Germinal center (tissue), 1 donor: ENCODE measurements at regions not wholly inside any gene's neighbourhood (a gene's known extent, or its start where the extent isn't known, plus 50 kb on each side); places are given as distances from the start of the nearest gene placed in this dataset.

Experiments
- DNase-seq: peaks from one replicate; pipeline ENCODE4 v3.0.0; 2012; ENCODE audit warnings: mixed read lengths, low spot score

DNA sequence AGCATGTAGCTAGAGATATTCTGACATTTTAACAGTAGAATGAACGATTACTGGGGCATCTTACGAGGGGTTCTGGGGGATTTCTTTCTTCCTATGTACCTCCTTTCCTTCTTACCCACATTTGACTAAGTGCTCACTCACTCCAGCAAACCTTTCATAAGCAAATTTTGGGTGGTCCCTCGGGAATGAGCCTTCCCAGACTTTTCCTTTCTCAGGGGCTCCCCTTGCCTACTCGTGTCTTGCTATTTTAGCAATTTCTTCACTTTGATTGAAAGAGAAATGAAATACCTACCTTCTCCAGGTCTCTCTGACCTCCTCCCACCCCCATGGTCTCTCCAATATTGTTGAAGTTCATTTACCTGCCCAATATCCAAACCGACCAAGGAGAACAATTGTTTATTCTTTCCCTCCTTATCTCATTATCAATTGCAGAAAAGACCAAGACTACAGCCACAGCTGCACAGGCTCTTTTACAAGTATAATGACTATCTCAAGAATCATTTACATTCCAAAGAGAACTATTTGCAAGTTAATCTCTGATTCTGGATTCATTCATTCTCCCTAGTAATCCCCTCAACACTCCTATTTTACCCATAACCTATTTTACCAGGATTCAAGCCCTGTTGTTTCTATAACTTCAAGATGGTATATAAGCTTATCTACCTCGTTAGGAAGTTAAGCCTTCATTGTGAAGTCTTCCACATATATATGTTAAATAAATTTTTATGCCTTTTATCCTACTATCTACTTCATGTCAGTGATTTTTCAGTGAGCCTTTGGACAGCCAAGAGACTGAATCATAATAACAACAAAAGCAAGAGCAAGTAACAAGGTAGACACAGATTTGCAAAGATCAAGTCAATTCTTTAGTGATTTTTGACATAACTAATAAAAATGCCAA is 480.6 kb downstream of the IPMK start:
- DNase-seq: no peak

DNA sequence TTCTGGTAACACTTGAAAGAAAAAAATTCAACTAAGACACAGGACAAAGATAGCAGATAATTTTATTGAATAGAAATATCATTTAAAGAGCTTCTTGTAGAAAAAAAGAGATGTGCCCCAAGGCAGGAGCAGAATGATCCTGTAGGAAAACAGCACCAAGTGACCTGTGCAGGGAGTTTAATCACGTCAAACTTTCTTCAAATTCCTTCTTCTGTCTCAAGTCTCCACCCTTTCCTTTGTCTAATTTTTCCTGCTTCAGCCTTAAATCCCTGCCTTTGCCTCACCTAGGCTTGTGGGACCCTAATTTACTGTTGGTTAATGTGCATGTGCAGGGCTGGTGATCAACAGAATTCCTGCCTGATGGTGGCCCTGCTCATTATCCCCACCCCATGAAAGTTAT is 481.4 kb downstream of the IPMK start:
- no peak for DNase-seq

DNA sequence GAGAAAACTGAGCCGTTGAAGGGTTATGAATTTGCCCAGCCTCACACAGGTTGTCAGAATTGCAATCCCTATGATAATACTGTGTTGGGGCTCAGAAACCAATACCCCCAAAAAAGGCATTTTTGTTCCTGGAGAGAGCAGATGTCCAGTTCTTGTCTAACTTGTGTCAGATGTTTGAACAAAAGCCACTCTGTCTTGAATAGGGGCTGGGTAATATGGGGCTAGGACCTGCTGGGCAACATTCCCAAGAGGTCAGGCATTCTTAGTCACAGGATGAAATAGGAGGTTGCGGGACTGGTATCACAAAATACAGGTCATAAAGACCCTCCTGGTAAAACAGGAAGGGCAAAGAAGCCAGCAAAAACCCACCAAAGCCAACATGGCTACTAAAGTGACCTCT is 482.1 kb downstream of the IPMK start:
- DNase-seq: no peak

DNA sequence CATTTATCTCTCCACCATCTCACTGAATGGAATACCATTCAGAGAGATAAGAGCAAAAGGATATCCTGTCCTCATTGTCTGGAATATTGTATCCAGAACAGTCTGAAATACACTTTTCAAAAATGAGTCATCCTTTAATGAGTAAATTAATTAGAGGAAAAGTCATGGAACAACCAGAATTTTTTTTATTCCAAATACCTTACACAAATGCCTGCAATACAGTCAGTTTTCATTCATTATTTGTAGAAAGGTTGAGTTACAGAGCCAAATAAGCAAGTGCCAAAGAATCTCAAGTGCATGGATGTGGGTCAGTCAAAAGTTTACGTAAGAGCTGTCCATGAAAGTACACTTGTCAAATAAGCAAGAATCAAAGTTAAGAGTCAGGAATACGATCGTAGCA is 482.6 kb downstream of the IPMK start:
- no peak for DNase-seq

DNA sequence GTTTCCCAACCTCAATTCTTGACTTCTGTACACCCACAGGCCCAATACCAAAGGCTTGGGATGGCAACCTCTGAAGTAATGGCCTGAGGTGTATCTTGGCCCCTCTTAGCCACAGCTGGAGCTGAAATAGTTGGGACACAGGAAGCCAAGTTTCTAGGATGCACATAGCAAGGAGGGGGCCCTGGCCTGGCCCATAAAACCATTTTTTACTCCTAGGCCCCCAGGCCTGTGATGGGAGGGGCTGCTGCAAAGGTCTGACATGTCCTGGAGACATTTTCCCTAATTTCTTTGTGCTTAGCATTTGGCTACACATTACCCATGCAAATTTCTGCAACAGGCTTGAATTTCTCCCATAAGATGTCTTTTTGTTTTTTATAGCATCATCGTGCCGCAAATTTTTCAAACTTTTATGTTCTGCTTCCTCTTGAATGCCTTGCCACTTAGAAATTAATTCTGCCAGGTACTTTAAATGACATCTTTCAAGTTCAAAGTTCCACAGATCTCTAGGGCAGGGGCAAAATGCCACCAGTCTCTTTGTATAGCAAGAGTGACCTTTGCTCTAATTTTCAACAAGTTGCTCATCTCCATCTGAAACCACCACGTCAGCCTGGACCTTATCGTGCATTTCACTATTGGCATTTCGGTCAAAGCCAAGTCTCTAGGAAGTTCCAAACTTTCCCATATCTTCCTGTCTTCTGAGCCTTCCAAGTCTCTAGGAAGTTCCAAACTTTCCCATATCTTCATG is 490.8 kb downstream of the IPMK start:
- DNase-seq: no peak

DNA sequence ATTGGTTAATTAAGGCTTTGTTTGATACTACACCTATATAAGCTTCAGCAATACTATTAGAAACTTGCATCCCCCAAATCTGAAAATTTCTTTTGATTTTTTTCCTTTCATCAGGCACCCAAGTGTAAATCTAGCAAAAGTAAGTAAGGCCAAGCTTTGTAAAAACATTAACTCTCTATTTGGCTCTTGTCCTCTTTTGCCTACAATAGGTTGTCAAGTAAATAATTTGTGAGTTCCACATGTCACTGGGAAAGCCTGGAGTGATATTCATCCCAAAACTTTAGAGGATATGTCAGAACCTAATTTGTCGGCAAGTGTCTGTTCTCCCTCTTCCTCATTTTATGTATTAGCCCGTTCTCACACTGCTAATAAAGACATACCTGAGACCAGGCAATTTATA is 492.4 kb downstream of the IPMK start:
- DNase-seq: no peak

DNA sequence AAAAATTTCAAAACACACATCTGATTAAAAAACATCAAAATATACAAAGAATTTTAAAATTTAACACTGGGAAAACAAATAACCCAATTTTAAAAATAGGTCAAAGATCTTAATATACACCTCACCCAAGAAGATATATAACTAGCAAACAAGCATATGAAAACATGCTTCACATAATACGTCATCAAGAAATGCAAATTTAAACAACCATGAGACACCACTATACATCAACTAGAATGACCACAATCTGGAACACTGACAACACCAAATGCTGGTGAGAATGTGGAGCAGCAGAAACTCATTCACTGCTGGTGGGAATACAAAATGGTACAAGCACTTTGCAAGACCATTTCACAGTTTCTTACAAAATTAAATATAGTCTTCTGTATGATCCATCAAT is 498.4 kb downstream of the IPMK start:
- no peak for DNase-seq

DNA sequence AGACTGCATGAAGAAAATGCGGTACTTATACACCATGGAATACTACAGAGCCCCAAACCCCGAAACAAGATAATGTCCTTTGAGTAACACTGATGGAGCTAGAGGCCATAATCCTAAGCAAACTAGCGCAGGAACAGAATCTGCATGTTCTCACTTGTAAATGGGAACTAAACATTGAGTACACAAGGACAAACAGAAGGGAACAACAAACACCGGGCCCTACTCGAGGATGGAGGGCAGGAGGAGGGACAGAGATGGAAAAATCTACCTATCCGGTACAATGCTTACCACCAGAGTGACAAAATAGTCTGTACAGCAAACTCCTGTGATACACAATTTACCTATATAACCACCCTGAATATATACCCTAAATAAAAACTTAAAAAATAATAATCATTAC is 507.9 kb downstream of the IPMK start:
- no peak for DNase-seq

DNA sequence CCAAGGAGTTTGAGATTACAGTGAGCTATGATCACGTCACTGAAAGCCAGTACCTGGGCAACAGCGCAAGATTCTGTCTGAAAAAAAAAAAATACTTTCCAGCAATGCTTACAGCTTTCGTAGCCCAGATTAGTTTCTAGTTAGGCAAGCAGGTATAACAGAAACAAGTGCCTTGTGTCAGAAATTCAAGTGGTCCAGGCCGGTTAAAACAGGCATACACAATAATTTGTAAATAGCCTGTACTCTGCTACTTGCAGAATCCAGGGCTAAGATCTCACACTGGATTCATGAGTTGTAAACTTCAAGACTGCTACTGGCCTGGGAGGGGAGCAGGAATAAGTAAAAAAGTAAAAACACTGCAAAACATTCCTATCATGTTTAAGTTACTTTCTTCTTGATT is 512.9 kb downstream of the IPMK start:
- no peak for DNase-seq

DNA sequence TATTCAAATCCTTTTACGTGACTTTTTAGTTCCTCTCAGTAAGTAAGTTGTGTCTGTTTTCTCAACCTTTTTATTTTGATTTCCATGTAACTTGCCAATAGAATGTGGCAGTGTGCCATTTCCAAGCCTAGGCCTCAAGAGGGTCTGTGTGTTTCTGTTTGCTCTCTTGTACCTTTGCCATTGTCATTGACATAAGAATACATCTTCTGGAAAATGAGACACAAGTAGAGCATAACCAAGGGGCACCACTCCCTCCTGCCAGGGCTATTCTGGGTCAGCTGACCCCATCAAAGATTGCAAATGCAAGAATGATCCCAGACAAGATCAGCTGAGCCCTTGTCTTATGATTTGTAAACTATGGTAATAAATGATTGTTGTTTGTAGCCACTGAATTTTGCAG is 524.0 kb downstream of the IPMK start:
- no peak for DNase-seq

DNA sequence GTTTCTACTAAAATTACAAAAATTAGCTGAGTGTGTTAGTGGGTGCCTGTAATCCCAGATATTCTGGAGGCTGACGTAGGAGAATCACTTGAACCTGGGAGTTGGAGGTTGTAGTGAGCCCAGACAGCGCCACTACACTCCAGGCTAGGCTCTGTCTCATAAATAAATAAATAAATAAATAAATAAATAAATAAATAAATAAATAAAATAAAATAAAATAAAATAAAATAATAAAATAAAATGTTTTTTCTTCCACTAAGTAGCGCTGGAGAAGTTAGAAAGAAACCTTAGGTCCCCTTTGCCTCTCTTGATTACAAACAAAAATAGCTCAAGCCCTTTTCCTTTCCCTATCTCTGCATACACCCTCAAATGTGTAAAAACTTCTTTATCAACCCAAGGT is 525.9 kb downstream of the IPMK start:
- DNase-seq: no peak

DNA sequence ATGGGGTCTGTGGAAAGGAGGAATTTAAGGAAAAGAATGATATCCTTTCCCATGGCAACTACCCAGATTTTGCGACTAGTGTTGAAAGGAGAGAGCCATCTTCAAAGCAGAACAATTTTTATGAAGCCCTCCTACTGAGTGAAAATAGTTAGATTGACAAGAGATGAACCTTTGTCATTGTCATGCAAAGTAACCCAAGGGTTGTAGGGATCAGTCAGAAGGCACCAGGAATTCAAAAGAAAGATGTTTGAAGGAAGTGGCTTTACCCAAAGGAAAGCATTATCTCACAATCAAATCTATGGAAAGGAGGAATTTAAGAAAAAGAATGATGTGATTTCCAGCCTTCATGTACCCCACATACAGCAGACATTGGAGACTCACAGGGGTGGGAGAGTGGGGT is 544.4 kb downstream of the IPMK start:
- DNase-seq: no peak

DNA sequence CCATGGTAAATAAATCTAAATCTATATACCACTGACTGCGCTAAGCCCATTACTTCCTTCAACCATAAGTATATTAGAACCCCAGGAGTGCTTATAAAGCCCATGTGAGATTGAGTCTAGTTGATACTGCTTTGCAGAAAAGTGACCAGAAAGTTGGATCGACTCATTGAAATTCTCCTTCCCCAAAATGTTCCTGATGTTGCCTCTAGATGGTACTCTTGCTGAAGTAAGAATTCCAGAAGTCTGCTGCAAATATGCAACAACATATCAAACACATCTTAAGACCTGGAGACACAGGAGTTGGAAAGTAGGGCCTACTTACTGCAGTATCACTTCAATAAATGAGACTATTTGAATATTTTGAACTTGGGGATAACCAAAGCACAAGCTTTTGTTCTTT is 550.8 kb downstream of the IPMK start:
- no peak for DNase-seq

DNA sequence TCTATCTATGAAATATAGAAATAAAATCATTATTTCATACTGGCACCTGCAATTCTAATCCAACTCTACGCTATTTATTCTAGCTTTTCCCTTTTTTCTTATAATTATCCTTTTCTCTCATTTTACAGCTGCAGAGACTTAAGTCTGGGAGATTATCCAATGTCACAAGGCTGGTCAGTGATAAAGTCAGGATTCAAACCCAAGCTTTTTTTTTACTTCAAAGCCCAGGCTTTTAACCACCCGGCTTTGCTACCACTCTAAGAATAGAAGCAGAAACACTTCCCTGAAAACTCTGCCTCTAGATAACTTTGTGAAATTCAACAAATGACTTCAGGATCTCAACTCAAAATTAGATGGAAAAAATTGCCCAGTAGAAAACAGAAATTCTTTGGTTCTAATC is 552.5 kb downstream of the IPMK start:
- DNase-seq: no peak

DNA sequence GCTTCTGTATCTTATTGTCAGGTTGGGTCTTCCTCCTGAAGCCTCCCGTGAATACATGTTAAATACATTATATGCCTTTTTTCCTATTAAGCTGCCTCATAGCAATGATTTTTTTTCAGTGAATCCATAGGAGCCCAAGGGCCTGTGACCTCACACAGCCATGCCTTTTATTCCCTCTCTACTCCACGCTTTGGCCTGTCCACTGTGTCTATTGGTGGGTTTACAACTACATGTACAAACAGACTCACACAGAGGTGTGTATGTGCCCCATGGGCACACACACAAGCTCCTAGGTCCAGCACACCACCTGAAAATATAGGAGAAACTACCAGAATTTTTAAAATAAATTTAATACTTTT is 560.4 kb downstream of the IPMK start:
- DNase-seq: no peak

DNA sequence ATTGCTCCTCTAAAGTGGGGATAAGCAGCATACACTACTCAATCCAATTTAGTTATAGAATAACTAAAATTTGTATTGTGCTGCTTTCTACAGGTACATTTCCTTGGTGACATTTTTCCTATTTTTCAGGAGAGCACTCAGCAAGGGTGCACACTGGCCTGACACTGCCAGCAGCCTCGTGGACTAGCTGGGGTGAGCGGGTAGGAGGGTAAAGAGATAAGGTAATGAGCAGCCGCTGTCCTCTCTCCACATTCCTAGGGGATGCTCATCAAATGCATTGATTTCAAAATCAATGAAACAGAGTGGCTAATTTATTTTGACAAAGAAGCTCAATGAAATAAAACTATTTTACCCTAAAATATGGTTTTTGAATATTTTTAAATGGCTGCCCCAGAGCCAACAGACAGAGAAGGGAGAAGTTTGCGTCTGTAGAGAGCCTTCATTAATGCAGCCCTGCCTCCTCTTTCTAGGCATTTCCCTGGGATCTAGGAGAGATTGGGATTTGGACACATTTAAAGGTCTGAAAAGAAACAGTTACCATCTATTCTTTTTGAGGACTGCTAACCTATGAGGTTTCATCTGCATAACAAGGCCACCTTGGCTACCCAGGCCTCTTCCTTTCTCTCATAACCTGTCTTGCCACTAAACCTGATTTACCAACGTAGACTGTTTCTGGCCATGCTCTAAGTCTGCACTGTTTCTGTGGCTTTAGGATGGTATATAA is 561.0 kb downstream of the IPMK start:
- DNase-seq: no peak

DNA sequence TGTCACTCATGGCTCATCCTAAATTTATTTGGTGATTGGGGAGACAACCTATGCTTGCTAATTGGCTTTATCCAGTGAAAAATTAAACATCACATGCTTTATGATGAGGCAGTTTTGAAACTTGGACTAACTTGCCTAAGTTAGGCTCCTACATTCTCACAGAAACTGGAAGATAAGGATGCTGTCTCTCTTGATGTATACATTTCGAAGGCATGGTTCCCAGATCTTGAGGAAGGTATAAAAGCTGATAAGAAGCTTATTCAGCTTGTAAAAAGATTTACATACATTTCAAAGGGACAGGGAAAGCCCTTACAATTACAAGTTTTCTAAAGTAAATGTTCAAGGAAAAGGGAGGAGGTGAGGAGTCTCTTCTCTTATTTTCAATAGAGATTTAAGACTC is 561.7 kb downstream of the IPMK start:
- no peak for DNase-seq

DNA sequence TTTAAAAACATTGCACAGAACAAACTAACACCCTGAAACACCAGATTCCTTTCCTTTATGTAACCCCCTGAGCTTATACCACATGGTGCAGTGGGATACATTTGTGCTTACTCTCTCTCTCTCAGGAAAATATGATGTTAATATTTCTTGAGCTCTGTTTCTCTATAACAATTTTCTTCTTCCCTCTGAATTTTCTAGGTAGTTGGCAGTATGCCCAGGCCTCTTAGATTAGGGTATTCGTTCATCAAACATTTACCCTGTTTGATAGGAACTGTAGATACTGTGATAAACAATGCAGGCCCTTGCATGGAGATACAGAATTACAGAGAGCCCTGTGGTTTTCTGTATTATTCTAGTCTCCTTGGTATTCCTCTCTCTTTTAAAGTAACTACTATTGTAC is 567.8 kb downstream of the IPMK start:
- no peak for DNase-seq

DNA sequence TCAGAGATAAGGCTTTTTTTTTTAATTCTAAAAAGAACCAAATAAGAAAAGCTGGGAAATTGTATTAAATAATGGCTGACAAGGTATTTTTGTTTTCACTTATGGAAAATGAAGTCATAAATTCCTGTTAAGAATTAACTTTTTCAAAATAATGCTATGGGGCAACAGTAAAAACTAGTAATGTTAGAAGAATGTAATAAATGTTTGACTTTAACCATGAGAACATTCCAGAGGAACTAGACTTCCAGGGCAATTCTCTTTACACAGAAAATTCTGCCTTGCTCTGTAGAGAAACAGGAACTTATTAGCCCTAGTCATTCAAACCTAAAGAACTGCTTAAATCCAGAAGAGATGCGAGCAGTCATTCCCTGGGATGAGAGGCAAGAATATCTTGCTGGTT is 571.1 kb downstream of the IPMK start:
- DNase-seq: no peak

DNA sequence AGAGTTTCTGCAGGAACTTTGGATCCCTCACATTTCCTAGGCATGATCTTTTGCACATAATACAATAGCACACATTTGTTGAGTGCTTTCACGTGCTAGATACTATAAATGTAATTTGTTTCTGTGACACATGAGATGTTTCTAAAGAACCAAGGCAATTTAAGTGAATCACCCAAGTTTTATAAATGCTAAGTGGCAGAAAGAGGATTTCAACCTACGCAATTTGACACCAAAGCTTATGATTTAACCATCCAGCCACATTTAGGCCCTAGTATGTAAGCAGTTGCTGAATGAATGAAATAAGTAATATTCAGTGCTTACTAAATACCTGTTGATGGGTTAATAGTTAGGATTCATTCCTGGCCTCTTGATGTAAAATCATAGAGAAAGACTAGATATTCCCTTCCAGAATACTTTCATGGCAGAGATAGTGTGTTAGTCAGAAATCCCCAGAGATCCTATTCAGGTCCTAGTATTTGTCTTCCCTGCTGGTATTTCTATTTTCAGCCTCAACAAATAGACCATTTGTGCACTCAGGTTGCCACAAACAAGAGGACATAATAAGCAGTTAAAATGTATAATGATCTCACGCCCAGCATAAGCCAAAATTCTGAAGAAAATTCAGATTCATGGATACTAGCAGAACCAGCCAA is 572.6 kb downstream of the IPMK start:
- DNase-seq: no peak

DNA sequence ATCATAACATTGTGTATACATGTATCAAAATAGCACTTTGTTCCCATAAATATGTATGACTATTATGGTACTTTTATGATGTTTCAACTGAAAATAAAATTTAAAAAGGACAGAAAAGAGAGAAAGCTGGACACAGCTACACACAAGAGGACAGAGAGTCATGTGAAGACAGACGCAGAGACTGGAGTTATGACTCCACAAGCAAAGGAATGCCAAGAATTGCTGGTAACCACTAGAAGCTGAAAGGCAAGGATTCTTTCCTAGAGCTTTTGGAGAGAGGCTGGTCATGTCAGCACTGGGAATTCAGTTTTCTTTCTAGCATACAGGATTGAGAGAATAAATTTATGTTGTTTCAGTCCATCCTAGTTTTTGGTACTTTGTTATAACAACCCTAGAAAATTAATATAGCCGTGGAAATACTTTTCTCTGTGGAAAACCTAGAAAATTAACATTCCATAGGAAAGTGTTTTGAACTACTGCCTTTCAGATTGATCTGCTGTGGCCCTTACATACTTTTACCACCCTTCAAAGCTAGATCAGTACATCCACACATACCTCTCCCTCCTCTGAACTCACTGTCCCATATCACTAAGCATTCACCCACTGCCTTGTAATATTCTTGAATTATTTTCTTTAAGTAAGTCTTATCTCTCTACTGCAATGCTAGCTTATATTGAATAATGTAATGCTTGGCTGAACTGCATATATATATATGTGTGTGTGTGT is 575.3 kb downstream of the IPMK start:
- DNase-seq: no peak
